H1 (cell line): ENCODE measurements at regions not wholly inside any gene's neighbourhood (a gene's known extent, or its start where the extent isn't known, plus 50 kb on each side); places are given as distances from the start of the nearest gene placed in this dataset.

Experiments
- CTCF ChIA-PET: fragments of 300-600 bp; sonication (Branson Sonifier 250); formaldehyde crosslinking; loops from one replicate; lab custom pipeline; 2021; ENCODE audit not compliant: partially characterized antibody; lab: Charles Lee
- POLR2A ChIA-PET: fragments of 300-600 bp; sonication (Branson Sonifier 250); formaldehyde crosslinking; loops from one replicate; lab custom pipeline; 2021; ENCODE audit warnings: inconsistent platforms; ENCODE audit not compliant: partially characterized antibody; lab: Charles Lee
- DNase-seq, 2 experiments: peaks; one replicate each; pipeline versions ENCODE4 v3.0.0 to v3.0.0-alpha.2; 2010 to 2022; ENCODE audit warnings: low spot score in 2 of 2, low read depth in 1 of 2, mixed read lengths in 1 of 2
- FAIRE-seq: peaks from 2 replicates; lab custom pipeline; 2011; peaks lifted over from hg19 to GRCh38; lab: Jason Lieb, UNC
- H2AFZ ChIP-seq: 2 replicates; pipeline ENCODE4 v1.8.1; 2012; ENCODE audit warnings: low read length, inconsistent platforms
- H2AK5ac ChIP-seq: 2 replicates; pipeline ENCODE4 v1.6.1; 2013; ENCODE audit warnings: low read depth, low read length
- H2BK120ac ChIP-seq: replicated peaks from 2 replicates; pipeline ENCODE3; 2013; ENCODE audit warnings: low read depth, low read length, inconsistent platforms
- H2BK12ac ChIP-seq: 2 replicates; pipeline ENCODE4 v1.6.1; 2013; ENCODE audit warnings: low read depth, low read length
- H2BK15ac ChIP-seq: 2 replicates; pipeline ENCODE4 v1.6.1; 2013; ENCODE audit warnings: low read length
- H2BK20ac ChIP-seq: 2 replicates; pipeline ENCODE4 v1.6.1; 2013; ENCODE audit warnings: low read length
- H2BK5ac ChIP-seq: 2 replicates; pipeline ENCODE4 v1.6.1; 2013; ENCODE audit warnings: low read depth, low read length
- H3K14ac ChIP-seq: 2 replicates; pipeline ENCODE4 v1.6.1; 2013; ENCODE audit warnings: inconsistent platforms; ENCODE audit not compliant: insufficient read length
- H3K18ac ChIP-seq: 2 replicates; pipeline ENCODE4 v1.6.1; 2013; ENCODE audit warnings: low read length; ENCODE audit errors: extremely low read depth
- H3K23ac ChIP-seq: 2 replicates; pipeline ENCODE4 v1.6.1; 2013; ENCODE audit warnings: inconsistent platforms; ENCODE audit not compliant: insufficient read length
- H3K23me2 ChIP-seq: 2 replicates; pipeline ENCODE4 v1.6.1; 2013; ENCODE audit warnings: low read depth, low read length
- H3K27ac ChIP-seq: 2 replicates; pipeline ENCODE4 v1.6.1; 2011; ENCODE audit warnings: low read depth, low read length, inconsistent platforms
- H3K27me3 ChIP-seq, 4 experiments: replicated peaks in 1 of 4; 1 replicate in 1 of 4; 2 replicates in 3 of 4; pipeline versions ENCODE4 v1.6.1 to v1.8.1; 2011 to 2013; ENCODE audit warnings: low read length in 3 of 4, mild to moderate bottlenecking in 3 of 4, inconsistent platforms in 2 of 4, mixed read lengths in 2 of 4, moderate library complexity in 1 of 4; ENCODE audit not compliant: control insufficient read depth in 3 of 4, insufficient read depth in 3 of 4; ENCODE audit errors: extremely low read depth in 1 of 4
- H3K36me3 ChIP-seq, 4 experiments: 2 replicates each; pipeline versions ENCODE4 v1.6.1 to v1.8.1; 2011 to 2013; ENCODE audit warnings: mild to moderate bottlenecking in 4 of 4, low read length in 3 of 4, moderate library complexity in 2 of 4, control low read depth in 1 of 4, inconsistent platforms in 1 of 4; ENCODE audit not compliant: insufficient read depth in 4 of 4, control insufficient read depth in 2 of 4
- H3K4ac ChIP-seq: replicated peaks from 2 replicates; pipeline ENCODE3; 2013; ENCODE audit warnings: low read length, low read depth, mixed read lengths, inconsistent platforms; ENCODE audit not compliant: insufficient read length
- H3K4me1 ChIP-seq, 4 experiments: replicated peaks in 1 of 4; 1 replicate in 1 of 4; 2 replicates in 3 of 4; pipeline versions ENCODE4 v1.6.1 to v1.8.1; 2011 to 2013; ENCODE audit warnings: low read length in 3 of 4, inconsistent platforms in 2 of 4, mixed read lengths in 1 of 4; ENCODE audit not compliant: insufficient read depth in 4 of 4, control insufficient read depth in 3 of 4
- H3K4me2 ChIP-seq, 2 experiments: 2 replicates each; pipeline versions ENCODE4 v1.6.1 to v1.8.1; 2011 to 2013; ENCODE audit warnings: low read depth in 2 of 2, low read length in 2 of 2, control low read depth in 1 of 2, inconsistent platforms in 1 of 2, mild to moderate bottlenecking in 1 of 2; ENCODE audit not compliant: insufficient read depth in 1 of 2
- H3K4me3 ChIP-seq, 4 experiments: fragments of 200-600, 300-600 bp in 1 of 4; sonication (generic), shearing (Covaris generic), sonication (Bioruptor Twin) in 1 of 4; 2 replicates each; pipeline versions ENCODE4 v1.5.1 to v1.8.1; 2011 to 2016; ENCODE audit warnings: low read length in 4 of 4, low read depth in 3 of 4, control low read depth in 2 of 4, inconsistent platforms in 2 of 4, mild to moderate bottlenecking in 2 of 4, mixed read lengths in 1 of 4, moderate library complexity in 1 of 4; ENCODE audit not compliant: insufficient read depth in 2 of 4; ENCODE audit errors: extremely low read depth in 1 of 4
- H3K56ac ChIP-seq: replicated peaks from 2 replicates; pipeline ENCODE3; 2013; ENCODE audit warnings: low read depth, mild to moderate bottlenecking, mixed read lengths, low read length, inconsistent platforms; ENCODE audit not compliant: insufficient read length
- H3K79me1 ChIP-seq: 2 replicates; pipeline ENCODE4 v1.6.1; 2013; ENCODE audit warnings: low read depth, low read length, control low read depth
- H3K79me2 ChIP-seq, 2 experiments: 2 replicates each; pipeline versions ENCODE4 v1.6.1 to v1.8.1; 2012 to 2013; ENCODE audit warnings: low read length in 2 of 2, mild to moderate bottlenecking in 2 of 2, inconsistent platforms in 1 of 2; ENCODE audit not compliant: insufficient read depth in 2 of 2, control insufficient read depth in 1 of 2
- H3K9ac ChIP-seq, 4 experiments: replicated peaks in 1 of 4; 1 replicate in 1 of 4; 2 replicates in 3 of 4; pipeline versions ENCODE4 v1.6.1 to v1.8.1; 2011 to 2013; ENCODE audit warnings: low read depth in 3 of 4, low read length in 3 of 4, control low read depth in 2 of 4, mild to moderate bottlenecking in 2 of 4, moderate library complexity in 2 of 4, inconsistent platforms in 1 of 4; ENCODE audit errors: extremely low read depth in 1 of 4
- H3K9me3 ChIP-seq, 2 experiments: 2 replicates each; pipeline versions ENCODE4 v1.6.1 to v1.8.1; 2012 to 2013; ENCODE audit warnings: mild to moderate bottlenecking in 2 of 2, moderate library complexity in 2 of 2, control low read depth in 1 of 2, inconsistent platforms in 1 of 2, low read depth in 1 of 2, low read length in 1 of 2, mixed read lengths in 1 of 2; ENCODE audit not compliant: insufficient read depth in 2 of 2
- H4K20me1 ChIP-seq, 2 experiments: replicated peaks in 1 of 2; 2 replicates each; pipeline versions ENCODE3 to v1.8.1; 2011 to 2013; ENCODE audit warnings: inconsistent platforms in 2 of 2, low read length in 2 of 2, mild to moderate bottlenecking in 1 of 2; ENCODE audit not compliant: insufficient read depth in 2 of 2, control insufficient read depth in 1 of 2
- H4K5ac ChIP-seq: 2 replicates; pipeline ENCODE4 v1.6.1; 2013; ENCODE audit warnings: low read length, low read depth, mixed read lengths, inconsistent platforms; ENCODE audit not compliant: insufficient read length
- H4K8ac ChIP-seq: 2 replicates; pipeline ENCODE4 v1.8.0; 2013; ENCODE audit warnings: mild to moderate bottlenecking, moderate library complexity, low read length, inconsistent platforms; ENCODE audit not compliant: insufficient read depth; ENCODE audit errors: extremely low read depth
- H4K91ac ChIP-seq: replicated peaks from 2 replicates; pipeline ENCODE3; 2013; ENCODE audit warnings: low read length, mixed read lengths, inconsistent platforms; ENCODE audit not compliant: insufficient read length
- HDAC6 ChIP-seq: IDR thresholded peaks from one replicate; pipeline ENCODE4 v1.7.1; 2012; ENCODE audit warnings: low read depth, mild to moderate bottlenecking, inconsistent platforms, low read length, moderate library complexity
- KDM4A ChIP-seq: IDR thresholded peaks from one replicate; pipeline ENCODE4 v1.7.1; 2012; ENCODE audit warnings: low read depth, mild to moderate bottlenecking, moderate library complexity, low read length, inconsistent platforms; ENCODE audit not compliant: severe bottlenecking
- KDM5A ChIP-seq: fragments of 200-600 bp; IDR thresholded peaks from 2 replicates; pipeline ENCODE4 v1.7.1; 2012; ENCODE audit warnings: mild to moderate bottlenecking, low read length, inconsistent platforms, mixed read lengths
- MAFK ChIP-seq: IDR thresholded peaks from 2 replicates; pipeline ENCODE4 v1.6.1; 2012; ENCODE audit warnings: low read depth, mild to moderate bottlenecking, improper control_type of control experiment, low read length
- NANOG ChIP-seq: IDR thresholded peaks from 2 replicates; pipeline ENCODE4 v1.6.1; 2011; ENCODE audit warnings: low read length, low read depth, mild to moderate bottlenecking, inconsistent platforms; ENCODE audit not compliant: insufficient read depth, poor library complexity, severe bottlenecking
- POU5F1 ChIP-seq: IDR thresholded peaks from 2 replicates; pipeline ENCODE4 v1.6.1; 2011; ENCODE audit warnings: low read depth, mild to moderate bottlenecking, low read length, moderate library complexity
- RFX5 ChIP-seq: IDR thresholded peaks from 2 replicates; pipeline ENCODE4 v1.6.1; 2011; ENCODE audit warnings: low read depth, low read length, improper control_type of control experiment, borderline replicate concordance
- RNF2 ChIP-seq: fragments of 200-900, 300-1000 bp; sonication (generic); IDR thresholded peaks from 2 replicates; pipeline ENCODE4 v1.7.1; 2016; ENCODE audit warnings: borderline replicate concordance, low read depth, mild to moderate bottlenecking, antibody characterized with exemption, low read length; ENCODE audit not compliant: poor library complexity, severe bottlenecking; ENCODE audit errors: missing control alignments
- RXRA ChIP-seq: IDR thresholded peaks from 2 replicates; pipeline ENCODE4 v1.6.1; 2011; ENCODE audit warnings: low read depth, mild to moderate bottlenecking, low read length, moderate library complexity; ENCODE audit not compliant: insufficient read depth
- SIX5 ChIP-seq: IDR thresholded peaks from 2 replicates; pipeline ENCODE4 v1.6.1; 2011; ENCODE audit warnings: mild to moderate bottlenecking, low read depth, low read length
- SP2 ChIP-seq: IDR thresholded peaks from 2 replicates; pipeline ENCODE4 v1.6.1; 2012; ENCODE audit warnings: mild to moderate bottlenecking, low read length, inconsistent platforms
- SUZ12 ChIP-seq: fragments of 200-600 bp; sonication (generic); IDR thresholded peaks from 2 replicates; pipeline ENCODE4 v1.6.1; 2012; ENCODE audit warnings: mild to moderate bottlenecking, inconsistent platforms, low read length, moderate library complexity, mixed read lengths
- TAF1 ChIP-seq: IDR thresholded peaks from 2 replicates; pipeline ENCODE4 v1.6.1; 2011; ENCODE audit warnings: mild to moderate bottlenecking, low read depth, low read length
- YY1 ChIP-seq: IDR thresholded peaks from 2 replicates; pipeline ENCODE4 v1.6.1; 2011; ENCODE audit warnings: low read depth, mild to moderate bottlenecking, low read length
- WGBS, 2 experiments: shearing (Covaris generic) in 1 of 2; methylation state at CpG; one replicate each; pipeline versions ENCODE4 v1.1.6 to v1.1.7; 2013 to 2015; ENCODE audit warnings: low lambda C conversion rate in 2 of 2, mixed read lengths in 2 of 2, inconsistent platforms in 1 of 2, low coverage in 1 of 2, missing lambda C conversion rate in 1 of 2; ENCODE audit not compliant: insufficient replicate concordance in 2 of 2, insufficient coverage in 1 of 2, insufficient read length in 1 of 2; ENCODE audit errors: extremely low coverage in 1 of 2, missing lambda C conversion rate in 1 of 2; 5-methylcytosine and 5-hydroxymethylcytosine counted together

DNA sequence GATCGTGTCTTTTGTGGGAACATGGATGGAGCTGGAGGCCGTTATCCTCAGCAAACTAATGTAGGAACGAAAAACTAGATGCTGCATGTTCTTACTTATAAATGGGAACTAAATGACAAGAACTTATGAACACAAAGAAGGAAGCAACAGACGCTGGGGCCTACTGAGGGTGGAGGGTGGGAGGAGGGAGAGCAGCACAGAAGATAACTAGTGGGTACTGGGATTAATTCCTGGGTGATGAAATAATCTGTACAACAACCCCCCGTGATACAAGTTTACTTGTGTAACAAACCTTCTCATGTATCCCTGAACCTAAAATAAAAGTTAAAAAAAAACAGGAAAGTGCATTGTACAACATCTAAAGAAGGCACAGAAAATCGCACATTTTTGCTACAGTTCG, 59.0 kb upstream of the TMEM170B start:
- ChIA-PET CTCF (interaction anchor here (0.6 to 4.2 kb wide), 2 partner anchors 18 to 345 kb away, joined by 3 to 12 read pairs; no protein-coding TSS in a partner anchor), POLR2A (no interaction called here)
- H3K36me3 ChIP-seq, result no peaks in the 10 kb centered on the region
- no peak overlapping the region for H2AK5ac ChIP-seq
- TF ChIP-seq RXRA, result no peak
- no peak for TF ChIP-seq TAF1
- TF ChIP-seq POU5F1, result no peak
- TF ChIP-seq YY1, result no peak
- TF ChIP-seq HDAC6, result no peak
- no peak for TF ChIP-seq SUZ12
- TF ChIP-seq KDM5A, result no peak
- TF ChIP-seq MAFK, result no peak
- no peak for TF ChIP-seq RNF2
- TF ChIP-seq RFX5, result no peak
- TF ChIP-seq SP2, result no peak
- no peak for TF ChIP-seq SIX5
- TF ChIP-seq KDM4A, result no peak
- TF ChIP-seq NANOG, result no peak
- 80% methylated on average over 7 of the region's 7 CpGs; no CpG with 5 or more reads in 1 of the 2 experiments for WGBS, 2 experiments
- no peak overlapping the region for H4K8ac ChIP-seq
- no peak overlapping the region for H2BK12ac ChIP-seq
- H3K56ac ChIP-seq, result no peak overlapping the region
- no peaks in the 10 kb centered on the region for H3K79me1 ChIP-seq
- H3K23me2 ChIP-seq, result no peaks in the 10 kb centered on the region
- H3K18ac ChIP-seq, result no peak overlapping the region
- no peaks in the 10 kb centered on the region for H4K20me1 ChIP-seq
- H3K4me3 ChIP-seq, result no peak overlapping the region
- no peak overlapping the region for H4K91ac ChIP-seq
- no peak overlapping the region for H3K4ac ChIP-seq
- no peak overlapping the region for H3K23ac ChIP-seq
- no peak overlapping the region for H2BK20ac ChIP-seq
- H3K9ac ChIP-seq, result no peak overlapping the region
- no peak overlapping the region for H2BK120ac ChIP-seq
- DNase-seq (no peak), FAIRE-seq (no peak)
- H4K5ac ChIP-seq, result no peak overlapping the region
- no peak overlapping the region for H3K27ac ChIP-seq
- H3K14ac ChIP-seq, result no peak overlapping the region
- H2BK15ac ChIP-seq, result no peak overlapping the region
- H3K79me2 ChIP-seq, result no peaks in the 10 kb centered on the region
- H3K4me1 ChIP-seq, result no peaks in the 10 kb centered on the region
- H3K27me3 ChIP-seq, result no peaks in the 10 kb centered on the region
- no peak overlapping the region for H3K4me2 ChIP-seq
- H3K9me3 ChIP-seq, result no peaks in the 10 kb centered on the region
- H2AFZ ChIP-seq, result no peak overlapping the region
- H2BK5ac ChIP-seq, result no peak overlapping the region
